ENCODE measurements at regions not wholly inside any gene's neighbourhood (a gene's known extent, or its start where the extent isn't known, plus 50 kb on each side); places are given as distances from the start of the nearest gene placed in this dataset.

- TF ChIP-seq CTCF (IDR thresholded peaks at IDR 0.05; ENCODE audit: low read depth, low read length): no peak
- no peak for TF ChIP-seq MAX (IDR thresholded peaks at IDR 0.05; ENCODE audit: low read depth, low read length)
- TF ChIP-seq MYC (IDR thresholded peaks at IDR 0.05; ENCODE audit: low read depth, low read length): no peak
Observed at GRCh38 chr13:107023335-107023734, 455.4 kb upstream of the ARGLU1 start.

Data from NB4 (cell line).